ENCODE measurements at regions not wholly inside any gene's neighbourhood (a gene's known extent, or its start where the extent isn't known, plus 50 kb on each side); places are given as distances from the start of the nearest gene placed in this dataset.

DNA sequence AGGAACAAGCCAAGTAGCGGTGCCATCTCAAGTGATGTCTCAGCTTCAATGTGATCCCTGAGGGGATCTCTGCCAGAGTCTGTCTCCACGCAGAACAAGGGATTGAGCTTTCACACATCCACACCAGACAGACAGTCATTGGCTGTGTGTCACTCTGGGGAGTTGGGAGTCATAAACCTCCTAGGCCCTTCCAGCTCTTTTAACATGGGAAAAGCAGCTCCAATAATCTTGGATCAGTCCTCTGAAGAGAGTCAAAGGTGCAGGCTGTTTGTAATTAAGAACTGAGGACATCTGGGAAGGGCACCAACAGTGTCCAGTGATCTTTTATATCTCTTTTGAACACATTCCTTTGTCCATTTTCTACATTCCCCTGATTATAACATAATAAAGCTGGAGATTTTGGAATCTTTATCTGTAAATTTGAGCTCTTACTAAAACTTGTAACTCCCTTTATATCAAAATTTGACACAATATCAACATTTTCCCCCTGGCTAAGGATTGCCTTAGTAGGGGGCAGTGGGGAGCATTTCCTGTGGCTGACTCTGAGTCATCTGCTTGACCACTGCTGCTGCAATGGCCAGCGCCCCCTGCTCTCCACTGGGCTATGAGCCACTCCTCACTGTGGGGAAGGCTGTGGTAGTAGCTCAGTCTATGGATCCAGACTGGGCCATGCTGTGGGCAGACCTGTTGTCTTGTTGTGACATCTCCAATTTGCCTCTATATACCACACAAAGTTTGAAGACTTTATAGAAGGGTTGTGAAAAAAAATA, 284.4 kb downstream of the OSTF1 start:
- TF ChIP-seq GATA3 (IDR thresholded peaks at IDR 0.05; ENCODE audit: low read depth, low read length) (no peak), GATA2 (IDR thresholded peaks at IDR 0.05; ENCODE audit: low read depth, low read length) (no peak)

DNA sequence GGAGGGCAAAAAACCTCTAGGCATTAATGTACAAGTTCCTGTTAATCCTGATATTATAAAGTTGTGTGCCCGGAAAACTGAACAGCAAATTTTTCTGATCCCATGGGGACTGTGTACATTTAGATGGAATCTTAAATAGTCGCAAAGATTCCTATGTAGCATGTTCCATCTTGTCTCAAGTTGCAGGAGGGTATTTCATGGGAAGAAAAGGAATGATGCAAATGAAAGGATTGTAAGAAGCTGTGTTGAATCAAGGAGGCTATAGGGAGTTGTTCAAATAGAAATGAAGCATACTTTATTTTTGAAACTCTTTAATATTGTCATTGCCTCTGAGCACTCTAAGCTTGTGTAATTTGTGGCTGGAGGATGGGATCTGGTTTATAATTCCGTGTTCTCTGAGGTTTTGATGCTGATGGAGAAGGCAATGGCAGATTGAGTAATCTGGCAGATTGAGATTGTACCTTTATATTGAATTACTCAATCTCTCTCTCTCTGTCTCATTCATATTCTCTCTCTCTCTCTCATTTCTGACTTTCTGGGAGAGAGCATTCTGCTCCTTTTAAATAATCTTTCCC, 288.5 kb downstream of the OSTF1 start:
- TF ChIP-seq GATA2 (IDR thresholded peaks at IDR 0.05; ENCODE audit: low read depth, low read length) = no peak
- no peak for TF ChIP-seq GATA3 (IDR thresholded peaks at IDR 0.05; ENCODE audit: low read depth, low read length)

DNA sequence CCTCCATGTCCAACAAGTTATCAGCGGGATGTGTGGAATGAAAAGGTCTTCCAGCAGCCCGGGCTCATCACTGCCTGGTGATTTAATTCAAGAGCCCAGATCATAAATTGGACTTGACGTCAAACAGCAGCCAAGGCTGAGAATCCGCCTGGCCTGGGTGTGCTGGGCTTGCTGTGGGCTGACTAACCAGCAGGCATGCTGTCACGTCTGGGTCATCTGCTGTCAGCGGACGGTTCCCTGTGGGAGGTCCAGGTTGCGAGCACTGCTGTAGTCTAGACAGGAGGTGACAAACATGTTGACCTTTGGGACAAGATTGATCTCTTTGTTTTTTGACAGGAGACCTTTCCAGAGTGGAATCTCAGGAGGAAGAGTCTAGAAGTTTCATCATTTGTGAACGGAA, 289.7 kb downstream of the OSTF1 start:
- TF ChIP-seq GATA3 (IDR thresholded peaks at IDR 0.05; ENCODE audit: low read depth, low read length) = no peak
- no peak for TF ChIP-seq GATA2 (IDR thresholded peaks at IDR 0.05; ENCODE audit: low read depth, low read length)

DNA sequence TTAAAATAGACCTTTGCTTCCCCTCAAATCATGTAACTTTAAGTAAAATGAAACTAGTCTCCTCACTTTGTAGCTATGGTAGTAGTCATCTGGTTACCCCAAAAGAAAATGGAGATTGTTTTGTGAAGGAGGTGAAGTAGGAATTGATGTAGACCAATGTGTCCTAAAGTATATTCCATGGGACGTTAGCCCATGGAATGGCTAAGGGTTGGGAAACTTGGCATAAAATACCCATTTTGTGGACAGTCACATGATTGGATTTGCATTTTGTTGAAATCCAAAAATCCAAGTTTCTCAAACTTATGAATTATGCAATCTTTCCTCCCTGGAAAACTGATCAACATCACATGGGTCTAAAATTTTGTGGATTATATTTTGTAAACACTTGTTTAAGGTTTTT, 290.6 kb downstream of the OSTF1 start:
- TF ChIP-seq GATA2 (IDR thresholded peaks at IDR 0.05; ENCODE audit: low read depth, low read length) (no peak), GATA3 (IDR thresholded peaks at IDR 0.05; ENCODE audit: low read depth, low read length) (no peak)

DNA sequence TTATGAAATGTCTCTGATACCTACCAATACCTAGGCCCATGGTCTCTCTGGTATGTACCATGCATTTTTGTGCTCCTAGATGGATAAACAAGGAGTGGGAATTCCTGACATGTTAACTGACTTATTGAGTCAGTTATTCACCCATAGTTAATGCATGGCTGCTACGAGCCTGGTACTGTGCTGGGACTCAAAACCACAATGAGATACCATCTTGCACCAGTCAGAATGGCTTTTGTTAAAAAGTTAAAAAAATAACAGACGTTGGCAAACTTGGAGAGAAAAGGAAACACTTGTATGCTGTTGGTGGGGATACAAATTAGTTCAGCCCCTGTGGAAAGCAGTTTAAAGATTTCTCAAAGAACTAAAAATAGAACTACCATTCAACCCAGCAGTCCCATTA, 293.8 kb downstream of the OSTF1 start:
- TF ChIP-seq GATA3 (IDR thresholded peaks at IDR 0.05; ENCODE audit: low read depth, low read length) = no peak
- TF ChIP-seq GATA2 (IDR thresholded peaks at IDR 0.05; ENCODE audit: low read depth, low read length) = no peak

DNA sequence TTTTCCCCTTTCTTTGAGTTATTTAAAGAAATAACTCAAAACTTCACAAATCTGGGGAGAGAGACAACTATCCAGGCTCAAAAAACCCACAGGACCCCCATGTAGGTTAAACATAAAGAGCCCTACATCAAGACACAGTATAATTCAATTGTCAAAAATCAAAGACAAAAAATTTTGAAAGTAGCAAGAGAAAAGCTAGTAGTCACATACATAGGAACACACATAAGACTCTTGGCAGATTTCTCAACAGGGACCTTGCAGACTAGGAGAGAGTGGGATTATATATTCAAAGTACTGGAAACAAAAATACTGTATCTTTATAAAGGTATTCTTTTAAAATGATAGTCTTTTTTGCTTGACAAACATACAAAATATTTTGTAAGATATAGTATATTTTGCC, 296.9 kb downstream of the OSTF1 start:
- TF ChIP-seq GATA2 (IDR thresholded peaks at IDR 0.05; ENCODE audit: low read depth, low read length) (no peak), GATA3 (IDR thresholded peaks at IDR 0.05; ENCODE audit: low read depth, low read length) (no peak)

DNA sequence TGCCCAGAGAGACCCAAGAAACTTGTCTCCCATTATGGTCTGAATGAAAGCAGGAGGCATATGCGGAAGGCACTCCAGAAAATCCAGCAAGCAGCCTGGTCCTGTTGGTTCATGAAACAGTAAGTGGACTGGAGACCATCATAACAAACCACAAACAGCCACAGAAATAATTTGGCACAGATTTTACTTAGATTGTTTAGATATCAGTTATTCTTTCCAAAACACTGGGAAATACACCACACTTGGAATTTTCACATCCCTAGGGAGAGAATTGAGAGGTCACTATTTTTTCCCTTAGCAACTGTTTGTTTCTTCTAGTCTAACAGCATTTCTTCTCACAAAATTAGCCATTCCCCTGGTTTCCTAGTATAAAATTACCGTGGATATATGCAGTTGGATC, 300.8 kb downstream of the OSTF1 start:
- TF ChIP-seq GATA3 (IDR thresholded peaks at IDR 0.05; ENCODE audit: low read depth, low read length) (no peak), GATA2 (IDR thresholded peaks at IDR 0.05; ENCODE audit: low read depth, low read length) (no peak)

DNA sequence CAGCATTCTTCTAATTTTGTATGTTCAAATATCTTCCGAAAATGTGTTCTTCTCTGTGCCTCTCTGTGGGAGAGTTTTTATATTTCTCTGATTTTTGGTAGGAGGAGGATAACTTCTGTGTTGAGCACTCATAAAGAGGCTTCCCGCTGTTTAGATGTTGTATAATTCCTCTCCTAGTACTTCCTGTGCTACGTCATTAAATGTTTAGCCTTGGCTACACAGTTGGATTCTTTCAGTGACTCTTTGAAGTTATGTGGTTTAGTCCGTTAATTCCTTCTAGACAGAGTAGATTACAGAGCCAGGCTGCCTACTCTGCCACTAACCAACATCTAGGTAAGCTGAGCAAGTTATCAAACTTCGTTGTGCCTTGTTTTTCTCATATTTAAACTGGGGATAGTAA, 302.6 kb downstream of the OSTF1 start:
- no peak for TF ChIP-seq GATA2 (IDR thresholded peaks at IDR 0.05; ENCODE audit: low read depth, low read length)
- no peak for TF ChIP-seq GATA3 (IDR thresholded peaks at IDR 0.05; ENCODE audit: low read depth, low read length)

DNA sequence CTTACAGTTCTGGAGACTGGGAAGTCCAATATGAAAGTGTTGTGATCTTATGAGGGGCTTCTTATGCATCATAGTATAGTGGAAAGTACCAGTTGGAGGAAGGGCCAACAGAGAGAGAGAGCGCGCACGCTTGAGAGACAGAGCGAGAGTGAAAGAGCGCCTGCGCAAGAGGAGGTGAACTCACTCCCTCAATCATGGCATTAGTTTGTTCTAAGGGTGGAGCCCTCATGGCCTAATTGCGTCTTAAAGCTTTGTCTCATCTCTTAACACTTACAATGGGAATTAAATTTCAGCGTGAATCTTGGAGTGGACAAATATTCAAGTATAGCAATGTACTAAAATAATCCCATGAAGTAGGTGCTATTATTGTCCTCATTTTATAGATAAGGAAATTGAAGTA, 303.2 kb downstream of the OSTF1 start:
- no peak for TF ChIP-seq GATA3 (IDR thresholded peaks at IDR 0.05; ENCODE audit: low read depth, low read length)
- TF ChIP-seq GATA2 (IDR thresholded peaks at IDR 0.05; ENCODE audit: low read depth, low read length) = no peak

DNA sequence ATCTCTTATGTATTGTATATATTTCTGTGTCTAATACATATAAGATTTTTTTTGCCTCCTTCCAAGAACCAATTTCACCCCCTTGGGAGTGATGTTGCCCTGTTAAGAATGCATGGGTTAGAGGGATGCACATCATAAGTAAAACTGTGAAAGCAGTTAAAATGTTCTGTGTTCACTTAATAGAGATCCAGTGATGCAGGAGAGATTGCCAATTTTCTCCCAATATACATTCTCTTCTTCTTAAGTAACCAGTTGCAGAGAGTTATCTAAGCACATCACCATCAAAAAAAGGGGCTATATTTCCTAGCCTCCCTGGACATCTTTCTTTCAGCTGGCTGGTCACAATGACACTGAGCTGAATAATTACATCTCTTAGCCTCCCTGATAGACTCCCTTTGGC, 307.0 kb downstream of the OSTF1 start:
- TF ChIP-seq GATA3 (IDR thresholded peaks at IDR 0.05; ENCODE audit: low read depth, low read length) = no peak
- no peak for TF ChIP-seq GATA2 (IDR thresholded peaks at IDR 0.05; ENCODE audit: low read depth, low read length)

DNA sequence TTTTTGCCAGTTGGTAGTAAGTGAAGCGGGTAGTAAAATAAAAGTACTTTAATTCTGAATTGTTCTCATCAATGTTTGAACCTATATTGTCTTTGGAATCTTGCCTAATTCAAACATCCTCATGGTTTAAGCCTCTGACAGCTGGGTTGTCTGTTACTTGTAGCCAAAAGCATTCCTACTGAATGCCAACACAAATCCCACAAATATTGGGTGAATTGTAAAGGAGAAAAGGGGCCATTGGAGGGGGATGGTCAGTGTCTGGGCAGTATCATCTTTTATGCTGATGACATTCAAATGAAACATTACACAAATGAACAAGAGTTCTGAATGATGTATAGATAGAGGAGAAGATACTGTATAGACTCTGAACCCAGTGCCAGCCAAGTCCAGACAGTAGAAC, 309.5 kb downstream of the OSTF1 start:
- TF ChIP-seq GATA3 (IDR thresholded peaks at IDR 0.05; ENCODE audit: low read depth, low read length) (no peak), GATA2 (IDR thresholded peaks at IDR 0.05; ENCODE audit: low read depth, low read length) (no peak)

DNA sequence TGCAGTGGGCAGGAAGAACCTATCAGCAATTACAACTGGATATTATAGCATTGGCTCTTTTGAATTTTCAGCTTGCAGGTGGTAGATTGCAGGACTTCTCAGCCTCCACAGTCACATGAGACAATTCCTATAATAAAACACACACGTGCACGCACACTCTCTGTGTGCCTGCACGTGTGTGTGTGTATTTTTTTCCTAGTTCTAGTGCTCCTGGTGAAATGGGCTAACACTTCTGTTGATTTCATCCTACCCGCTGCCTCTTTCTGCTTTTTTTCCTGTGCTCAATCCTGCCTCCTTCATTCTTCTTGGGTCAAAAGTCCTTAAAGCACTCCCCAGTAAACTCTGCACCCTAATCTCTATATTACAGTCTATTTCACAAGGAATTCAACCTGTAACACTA, 320.1 kb downstream of the OSTF1 start:
- no peak for TF ChIP-seq GATA2 (IDR thresholded peaks at IDR 0.05; ENCODE audit: low read depth, low read length)
- no peak for TF ChIP-seq GATA3 (IDR thresholded peaks at IDR 0.05; ENCODE audit: low read depth, low read length)

DNA sequence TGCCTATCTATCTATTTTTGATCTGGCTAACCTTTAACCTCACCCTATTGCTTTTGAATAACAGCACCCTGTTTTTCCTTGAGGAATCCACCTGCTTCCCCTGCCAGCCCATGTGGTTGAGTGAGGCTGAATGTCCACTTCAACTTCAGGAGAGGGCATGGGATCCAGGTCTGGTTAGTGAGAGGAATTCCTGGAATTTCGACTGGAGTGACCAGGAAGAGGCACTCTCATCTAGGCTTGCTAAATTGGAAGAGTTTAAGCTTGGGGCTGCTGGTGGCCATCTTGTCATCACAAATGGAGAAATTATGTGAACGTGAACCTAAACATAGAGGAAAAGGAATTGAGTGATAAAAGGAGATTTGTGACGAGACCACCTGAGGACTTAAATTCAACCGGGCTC, 322.1 kb downstream of the OSTF1 start:
- no peak for TF ChIP-seq GATA2 (IDR thresholded peaks at IDR 0.05; ENCODE audit: low read depth, low read length)
- TF ChIP-seq GATA3 (IDR thresholded peaks at IDR 0.05; ENCODE audit: low read depth, low read length) = no peak

DNA sequence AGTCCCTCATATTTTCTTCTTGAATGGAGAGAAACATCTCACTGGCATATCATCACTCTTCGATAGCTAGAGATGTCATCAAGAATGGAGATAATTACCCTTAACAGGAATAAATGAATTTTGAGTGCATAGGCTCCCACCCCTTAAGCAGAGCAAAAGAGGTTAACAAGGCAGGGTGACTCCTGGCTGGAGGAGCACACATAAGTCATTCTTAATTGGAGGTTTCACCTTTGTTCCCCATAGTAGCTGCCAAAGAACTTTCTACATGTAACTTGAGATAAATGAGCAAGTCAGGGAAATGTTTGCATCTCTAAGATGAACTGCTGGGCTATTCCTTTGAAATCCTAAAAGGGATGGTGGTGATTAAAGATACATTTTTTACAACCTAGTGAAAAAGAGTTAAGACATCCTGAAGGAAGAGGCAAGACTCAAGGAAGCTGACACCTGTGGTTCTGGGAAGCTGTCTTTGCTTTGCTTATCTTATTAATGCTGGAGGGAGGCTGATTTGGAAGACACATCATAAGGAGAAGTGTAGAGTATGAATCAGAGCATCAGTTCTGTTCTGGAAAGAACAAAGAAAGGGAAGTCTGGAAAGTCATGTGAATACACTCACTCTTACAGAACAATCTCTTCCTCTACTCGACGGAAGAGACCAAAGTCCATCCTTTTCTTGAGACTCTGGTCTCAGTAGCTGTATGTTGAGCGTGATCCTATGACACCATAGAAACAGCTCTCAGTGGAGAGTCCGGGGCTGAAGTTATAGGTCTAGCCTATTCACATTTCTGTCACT, 326.3 kb downstream of the OSTF1 start:
- TF ChIP-seq GATA2 (IDR thresholded peaks at IDR 0.05; ENCODE audit: low read depth, low read length) = no peak
- no peak for TF ChIP-seq GATA3 (IDR thresholded peaks at IDR 0.05; ENCODE audit: low read depth, low read length)

DNA sequence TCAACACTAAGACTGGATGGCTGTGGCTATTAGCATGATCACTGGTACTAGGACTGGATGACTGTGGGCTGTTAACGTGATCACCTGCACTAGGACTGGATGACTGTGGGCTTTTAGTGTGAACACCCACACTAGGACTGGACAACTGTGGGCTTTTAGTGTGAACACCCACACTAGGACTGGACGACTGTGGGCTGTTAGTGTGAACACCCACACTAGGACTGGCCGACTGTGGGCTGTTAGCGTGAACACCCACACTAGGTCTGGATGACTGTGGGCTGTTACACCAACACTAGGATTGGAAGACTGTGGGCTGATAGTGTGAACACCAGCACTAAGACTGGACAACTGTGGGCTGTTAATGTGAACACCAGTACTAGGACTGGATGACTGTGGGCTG, 329.2 kb downstream of the OSTF1 start:
- TF ChIP-seq GATA2 (IDR thresholded peaks at IDR 0.05; ENCODE audit: low read depth, low read length) (no peak), GATA3 (IDR thresholded peaks at IDR 0.05; ENCODE audit: low read depth, low read length) (no peak)

Data from SH-SY5Y (cell line).